Endothelial cell of umbilical vein (primary cell): ENCODE measurements at regions not wholly inside any gene's neighbourhood (a gene's known extent, or its start where the extent isn't known, plus 50 kb on each side); places are given as distances from the start of the nearest gene placed in this dataset.

Source experiments
- BruUV-seq: library from RNA; stranded (reverse); fragments of 400-500 nt; replicated peaks from 2 replicates; lab custom pipeline; 2021; lab: Mats Ljungman, UMichigan
- CTCF ChIA-PET: fragments of 300-600, 350-600 bp; sonication (Branson Sonifier 250); formaldehyde crosslinking; loops from one replicate; lab custom pipeline; 2021; ENCODE audit warnings: antibody characterized with exemption, inconsistent platforms; lab: Charles Lee
- POLR2A ChIA-PET: fragments of 300-600, 350-600 bp; sonication (Branson Sonifier 250); formaldehyde crosslinking; loops from one replicate; lab custom pipeline; 2021; ENCODE audit warnings: antibody characterized with exemption, inconsistent platforms; lab: Charles Lee
- DNase-seq: peaks from one replicate; pipeline ENCODE4 v3.0.0-alpha.2; 2011; ENCODE audit warnings: low read depth, low spot score
- FAIRE-seq: peaks from 2 replicates; lab custom pipeline; 2011; peaks lifted over from hg19 to GRCh38; lab: Jason Lieb, UNC
- H2AFZ ChIP-seq: 2 replicates; pipeline ENCODE4 v1.6.0; 2012; ENCODE audit warnings: low read depth, low read length, control low read depth, inconsistent platforms
- H3K27ac ChIP-seq: 2 replicates; pipeline ENCODE4 v1.5.1; 2011; ENCODE audit warnings: low read depth, mild to moderate bottlenecking, control low read depth, low read length, moderate library complexity; ENCODE audit not compliant: insufficient read depth
- H3K27me3 ChIP-seq, 2 experiments: 2 replicates each; pipeline versions ENCODE4 v1.6.0 to v1.6.1; 2011; ENCODE audit warnings: low read length in 2 of 2, mixed read lengths in 1 of 2; ENCODE audit not compliant: control insufficient read depth in 2 of 2, insufficient read depth in 2 of 2
- H3K36me3 ChIP-seq, 2 experiments: 2 replicates in 1 of 2; 3 replicates in 1 of 2; pipeline ENCODE4 v1.5.1; 2011; ENCODE audit warnings: low read length in 2 of 2, mild to moderate bottlenecking in 1 of 2, moderate library complexity in 1 of 2; ENCODE audit not compliant: control insufficient read depth in 2 of 2, insufficient read depth in 2 of 2; ENCODE audit errors: extremely low read depth in 1 of 2
- H3K4me1 ChIP-seq: 3 replicates; pipeline ENCODE4 v1.5.1; 2011; ENCODE audit warnings: mild to moderate bottlenecking, low read length; ENCODE audit not compliant: control insufficient read depth, insufficient read depth; ENCODE audit errors: extremely low read depth
- H3K4me2 ChIP-seq: 2 replicates; pipeline ENCODE4 v1.6.1; 2011; ENCODE audit warnings: low read length, control low read depth, mixed read lengths; ENCODE audit not compliant: insufficient read depth
- H3K4me3 ChIP-seq, 3 experiments: fragments of 200-600 bp in 1 of 3; sonication (generic), shearing (Covaris generic) in 1 of 3; replicated peaks in 1 of 3; 2 replicates each; pipeline ENCODE4 v1.5.1; 2011 to 2016; ENCODE audit warnings: control low read depth in 3 of 3, low read length in 3 of 3, mild to moderate bottlenecking in 2 of 3, inconsistent platforms in 1 of 3, low read depth in 1 of 3, moderate library complexity in 1 of 3; ENCODE audit not compliant: insufficient read depth in 1 of 3
- H3K79me2 ChIP-seq: 2 replicates; pipeline ENCODE4 v1.6.0; 2012; ENCODE audit warnings: low read length, inconsistent platforms; ENCODE audit not compliant: control insufficient read depth, insufficient read depth
- H3K9ac ChIP-seq: replicated peaks from 2 replicates; pipeline ENCODE3; 2011; ENCODE audit warnings: low read length, control low read depth; ENCODE audit not compliant: insufficient read depth; ENCODE audit errors: extremely low read depth
- H3K9me1 ChIP-seq: replicated peaks from 3 replicates; pipeline ENCODE4 v1.6.0; 2011; ENCODE audit warnings: mild to moderate bottlenecking, low read length; ENCODE audit not compliant: control insufficient read depth, insufficient read depth; ENCODE audit errors: extremely low read depth
- H3K9me3 ChIP-seq: replicated peaks from 2 replicates; pipeline ENCODE4 v1.5.1; 2012; ENCODE audit warnings: low read length, inconsistent platforms; ENCODE audit not compliant: control insufficient read depth, insufficient read depth
- H4K20me1 ChIP-seq: replicated peaks from 2 replicates; pipeline ENCODE3; 2011; ENCODE audit warnings: mild to moderate bottlenecking, low read length; ENCODE audit not compliant: control insufficient read depth, insufficient read depth; ENCODE audit errors: extremely low read depth
- CTCF ChIP-seq, 2 donors: IDR thresholded peaks; 1 replicate in 1 of 2; 2 replicates in 1 of 2; pipeline ENCODE4 v1.5.1; 2011; ENCODE audit warnings: low read length in 2 of 2, mild to moderate bottlenecking in 2 of 2, moderate library complexity in 2 of 2, control low read depth in 1 of 2, inconsistent platforms in 1 of 2, low read depth in 1 of 2; ENCODE audit not compliant: insufficient read depth in 1 of 2; ENCODE audit errors: extremely low read depth in 1 of 2
- EZH2 ChIP-seq: IDR thresholded peaks from 2 replicates; pipeline ENCODE4 v1.6.1; 2012; ENCODE audit warnings: borderline replicate concordance, low read depth, mild to moderate bottlenecking, moderate library complexity, low read length, inconsistent platforms; ENCODE audit not compliant: severe bottlenecking
- FOS ChIP-seq: IDR thresholded peaks from 2 replicates; pipeline ENCODE4 v1.6.1; 2011; ENCODE audit warnings: mild to moderate bottlenecking, low read length, moderate library complexity, borderline replicate concordance; ENCODE audit not compliant: insufficient read depth
- GATA2 ChIP-seq: IDR thresholded peaks from 2 replicates; pipeline ENCODE4 v1.7.0; 2011; ENCODE audit warnings: low read depth, mild to moderate bottlenecking, moderate library complexity, mixed read lengths, low read length; ENCODE audit not compliant: insufficient read length, insufficient read depth
- JUN ChIP-seq: IDR thresholded peaks from 2 replicates; pipeline ENCODE4 v1.6.1; 2011; ENCODE audit warnings: borderline replicate concordance, low read depth; ENCODE audit not compliant: insufficient read length, insufficient read depth
- MAX ChIP-seq: IDR thresholded peaks from 2 replicates; pipeline ENCODE4 v1.6.1; 2011; ENCODE audit not compliant: insufficient read depth, insufficient read length
- MYC ChIP-seq: IDR thresholded peaks from one replicate; pipeline ENCODE4 v1.6.1; 2011; ENCODE audit warnings: mild to moderate bottlenecking, low read depth, low read length
- POLR2A ChIP-seq: IDR thresholded peaks from 2 replicates; pipeline ENCODE4 v1.6.1; 2012; ENCODE audit warnings: low read depth, mild to moderate bottlenecking, control low read depth, low read length
- POLR2AphosphoS5 ChIP-seq: IDR thresholded peaks from 2 replicates; pipeline ENCODE4 v1.6.1; 2012; ENCODE audit warnings: low read depth, mild to moderate bottlenecking, control low read depth, low read length, moderate library complexity; ENCODE audit not compliant: insufficient read depth
- dilution Hi-C: fragments of 300-500 bp; cut with MboI; formaldehyde crosslinking; loops from one replicate; pipeline ENCODE4 v1.15.0; 2019; ENCODE audit warnings: low sequenced_read_pairs; ENCODE audit not compliant: extremely low pct_ligation_motif_present
- intact Hi-C: fragments of 100-400 bp; cut with micrococcal nuclease; formaldehyde crosslinking; loops from one replicate; pipeline ENCODE4 v1.10.0; 2022

- dilution Hi-C loops, result no loop called here
Observed at GRCh38 chrX:10379878-10380277, 223.1 kb downstream of the CLCN4 start.

More at GRCh38 chrX:10379878-10380277, 223.1 kb downstream of the CLCN4 start:
- Histone ChIP-seq H3K4me2 (no peak overlapping the region), H3K36me3 (no peaks in the 10 kb centered on the region), H4K20me1 (no peaks in the 10 kb centered on the region), H3K27ac (no peak overlapping the region), H3K4me1 (no peaks in the 10 kb centered on the region), H3K9ac (no peak overlapping the region), H3K9me1 (no peaks in the 10 kb centered on the region), H3K79me2 (no peaks in the 10 kb centered on the region), H3K4me3 (no peak overlapping the region), H3K9me3 (no peaks in the 10 kb centered on the region), H2AFZ (no peak overlapping the region), H3K27me3 (peaks cover 0 to 1% of the 10 kb centered on the region in 2 experiments)
- DNase-seq, result peak; percentile 40
- no TSS peak for BruUV-seq
- no peak for TF ChIP-seq GATA2
- no peak for TF ChIP-seq MYC
- no peak for TF ChIP-seq JUN
- no peak for TF ChIP-seq CTCF (IDR thresholded peaks at IDR 0.05; ENCODE audit: extremely low read depth in 1 of 2, insufficient read depth in 1 of 2, low read depth in 1 of 2, low read length in 2 of 2)
- TF ChIP-seq POLR2AphosphoS5, result no peak
- TF ChIP-seq POLR2A, result no peak
- no peak for TF ChIP-seq MAX
- no peak for TF ChIP-seq EZH2
- TF ChIP-seq FOS, result no peak
- FAIRE-seq, result peak; percentile 64
- intact Hi-C loops, result no loop called here
- POLR2A ChIA-PET, result no interaction called here
- CTCF ChIA-PET, result no interaction called here
